ENCODE measurements at regions not wholly inside any gene's neighbourhood (a gene's known extent, or its start where the extent isn't known, plus 50 kb on each side); places are given as distances from the start of the nearest gene placed in this dataset.

DNA sequence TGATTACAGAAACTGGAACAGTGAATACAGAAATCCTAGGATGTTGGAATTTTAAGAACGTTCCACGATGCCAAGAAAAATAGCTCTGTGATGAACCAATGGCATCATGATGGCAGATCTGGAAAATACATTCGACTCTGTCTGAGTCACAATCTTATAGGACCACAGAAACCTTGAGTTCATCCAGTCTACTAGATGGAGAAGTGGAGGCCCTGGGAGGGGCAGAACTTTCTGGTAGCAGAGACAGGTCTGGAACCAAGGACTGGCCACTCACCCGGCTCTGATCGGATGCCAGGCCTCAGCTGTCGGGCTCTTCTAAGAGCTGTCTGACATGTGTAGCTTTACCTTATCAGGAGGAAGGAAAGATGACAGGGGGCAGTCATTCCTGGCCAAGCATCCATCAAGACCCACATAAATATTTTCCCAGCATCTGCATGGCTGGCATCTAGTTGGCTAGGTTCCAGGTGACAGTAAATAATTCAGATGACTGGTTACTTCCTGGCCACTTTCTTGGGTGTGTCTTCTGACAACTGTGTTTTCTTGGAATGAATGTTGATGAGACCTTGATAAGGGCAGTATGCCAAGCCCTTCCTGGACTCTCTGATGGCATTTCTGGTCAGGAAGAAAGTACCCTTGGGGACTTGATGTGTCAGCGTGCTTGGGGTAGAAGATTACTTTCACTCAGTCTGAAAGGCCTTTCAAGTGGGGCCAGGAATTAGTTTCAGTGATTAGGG, 72.6 kb upstream of the TRABD2B start:
- CTCF ChIA-PET, result no interaction called here
- Histone ChIP-seq H3K27me3 (replicated peaks in 1 of 4; ENCODE audit: control extremely low read depth in 1 of 4, control insufficient read depth in 3 of 4, insufficient read depth in 4 of 4, low read length in 3 of 4) (peaks cover 0 to 3% (median 0%) of the 10 kb centered on the region in 4 experiments), H3K4me3 (ENCODE audit: control extremely low read depth in 1 of 5, extremely low read depth in 1 of 5, insufficient read depth in 1 of 5, low read depth in 2 of 5, low read length in 4 of 5) (no peak overlapping the region), H3K4me2 (replicated peaks; ENCODE audit: low read depth, low read length, poor library complexity, severe bottlenecking) (no peak overlapping the region), H3K9ac (ENCODE audit: low read length) (no peak overlapping the region), H3K9me3 (ENCODE audit: control extremely low read depth in 1 of 3, control insufficient read depth in 2 of 3, insufficient read depth in 1 of 3, low read length in 2 of 3) (no peaks in the 10 kb centered on the region), H3K27ac (ENCODE audit: low read length in 2 of 2) (no peak overlapping the region), H4K20me1 (ENCODE audit: control insufficient read depth, insufficient read depth, low read length, poor library complexity, severe bottlenecking) (no peaks in the 10 kb centered on the region), H2AFZ (ENCODE audit: insufficient read depth, low read depth, low read length, poor library complexity, severe bottlenecking) (no peak overlapping the region), H3K79me2 (ENCODE audit: control insufficient read depth, insufficient read depth, low read length) (no peaks in the 10 kb centered on the region), H3K4me1 (ENCODE audit: control insufficient read depth in 2 of 2, insufficient read depth in 2 of 2, low read length in 2 of 2) (no peaks in the 10 kb centered on the region), H3K36me3 (replicated peaks in 1 of 2; ENCODE audit: control extremely low read depth in 1 of 2, control insufficient read depth in 1 of 2, extremely low read depth in 1 of 2, insufficient read depth in 2 of 2, low read length in 1 of 2) (no peaks in the 10 kb centered on the region)
- DNase-seq (no peak), ATAC-seq (ENCODE audit: low read depth) (no peak)
- intact Hi-C loops (cut with micrococcal nuclease), result no loop called here
- H3K9me3 Mint-ChIP-seq (ENCODE audit: insufficient read depth), result no peaks in the 10 kb centered on the region
- WGBS (ENCODE audit: insufficient coverage), result 85% methylated on average over 6 of the region's 7 CpGs
- TF ChIP-seq EZH2 (IDR thresholded peaks at IDR 0.05; ENCODE audit: borderline replicate concordance, insufficient read depth, low read depth, low read length, poor library complexity, severe bottlenecking), result no peak
- TF ChIP-seq, protein P1, sequence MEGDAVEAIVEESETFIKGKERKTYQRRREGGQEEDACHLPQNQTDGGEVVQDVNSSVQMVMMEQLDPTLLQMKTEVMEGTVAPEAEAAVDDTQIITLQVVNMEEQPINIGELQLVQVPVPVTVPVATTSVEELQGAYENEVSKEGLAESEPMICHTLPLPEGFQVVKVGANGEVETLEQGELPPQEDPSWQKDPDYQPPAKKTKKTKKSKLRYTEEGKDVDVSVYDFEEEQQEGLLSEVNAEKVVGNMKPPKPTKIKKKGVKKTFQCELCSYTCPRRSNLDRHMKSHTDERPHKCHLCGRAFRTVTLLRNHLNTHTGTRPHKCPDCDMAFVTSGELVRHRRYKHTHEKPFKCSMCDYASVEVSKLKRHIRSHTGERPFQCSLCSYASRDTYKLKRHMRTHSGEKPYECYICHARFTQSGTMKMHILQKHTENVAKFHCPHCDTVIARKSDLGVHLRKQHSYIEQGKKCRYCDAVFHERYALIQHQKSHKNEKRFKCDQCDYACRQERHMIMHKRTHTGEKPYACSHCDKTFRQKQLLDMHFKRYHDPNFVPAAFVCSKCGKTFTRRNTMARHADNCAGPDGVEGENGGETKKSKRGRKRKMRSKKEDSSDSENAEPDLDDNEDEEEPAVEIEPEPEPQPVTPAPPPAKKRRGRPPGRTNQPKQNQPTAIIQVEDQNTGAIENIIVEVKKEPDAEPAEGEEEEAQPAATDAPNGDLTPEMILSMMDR (IDR thresholded peaks at IDR 0.05), result no peak
- H3K27me3 Mint-ChIP-seq, result peaks cover 22% of the 10 kb centered on the region
- no peak overlapping the region for H3K27ac Mint-ChIP-seq
- POLR2A ChIA-PET, result no interaction called here
- no peak overlapping the region for H3K4me3 Mint-ChIP-seq
- no peaks in the 10 kb centered on the region for H3K4me1 Mint-ChIP-seq

DNA sequence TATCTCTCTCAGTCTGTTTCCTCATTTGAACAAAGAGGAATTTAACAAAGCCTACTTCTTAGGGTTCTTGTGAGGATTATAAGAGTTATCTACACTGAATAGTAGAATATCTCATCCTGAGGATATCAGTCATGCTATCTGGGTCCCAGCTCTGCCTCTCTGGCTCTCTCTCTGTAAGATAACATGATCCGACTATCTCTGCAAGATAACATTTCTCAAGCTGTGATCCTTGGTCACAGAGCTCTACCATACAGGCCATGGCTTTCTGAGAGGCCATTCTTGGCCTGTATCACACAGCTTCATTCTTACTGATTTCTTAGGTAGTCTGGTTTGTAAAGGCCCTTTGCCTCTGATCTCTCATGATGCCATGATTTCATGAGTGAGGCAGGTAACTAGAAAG, 71.0 kb upstream of the TRABD2B start:
- Mint-ChIP-seq H3K4me1 (no peaks in the 10 kb centered on the region), H3K27ac (no peak overlapping the region), H3K9me3 (ENCODE audit: insufficient read depth) (no peaks in the 10 kb centered on the region), H3K4me3 (no peak overlapping the region), H3K27me3 (peaks cover 16% of the 10 kb centered on the region)
- H3K4me2 ChIP-seq (replicated peaks; ENCODE audit: low read depth, low read length, poor library complexity, severe bottlenecking), result no peak overlapping the region
- H3K4me1 ChIP-seq (ENCODE audit: control insufficient read depth in 2 of 2, insufficient read depth in 2 of 2, low read length in 2 of 2), result no peaks in the 10 kb centered on the region
- no peak overlapping the region for H3K4me3 ChIP-seq (ENCODE audit: control extremely low read depth in 1 of 5, extremely low read depth in 1 of 5, insufficient read depth in 1 of 5, low read depth in 2 of 5, low read length in 4 of 5)
- CTCF ChIA-PET, result no interaction called here
- no CpG with 5 or more reads among the region's 1 CpG for WGBS (ENCODE audit: insufficient coverage)
- no peak for TF ChIP-seq EZH2 (IDR thresholded peaks at IDR 0.05; ENCODE audit: borderline replicate concordance, insufficient read depth, low read depth, low read length, poor library complexity, severe bottlenecking)
- TF ChIP-seq, protein P1 (IDR thresholded peaks at IDR 0.05), result no peak
- intact Hi-C loops (cut with micrococcal nuclease), result no loop called here
- H3K79me2 ChIP-seq (ENCODE audit: control insufficient read depth, insufficient read depth, low read length), result no peaks in the 10 kb centered on the region
- no peak overlapping the region for H3K27ac ChIP-seq (ENCODE audit: low read length in 2 of 2)
- H3K9me3 ChIP-seq (ENCODE audit: control extremely low read depth in 1 of 3, control insufficient read depth in 2 of 3, insufficient read depth in 1 of 3, low read length in 2 of 3), result no peaks in the 10 kb centered on the region
- H3K36me3 ChIP-seq (replicated peaks in 1 of 2; ENCODE audit: control extremely low read depth in 1 of 2, control insufficient read depth in 1 of 2, extremely low read depth in 1 of 2, insufficient read depth in 2 of 2, low read length in 1 of 2), result no peaks in the 10 kb centered on the region
- DNase-seq (no peak), ATAC-seq (ENCODE audit: low read depth) (no peak)
- POLR2A ChIA-PET, result no interaction called here
- H4K20me1 ChIP-seq (ENCODE audit: control insufficient read depth, insufficient read depth, low read length, poor library complexity, severe bottlenecking), result no peaks in the 10 kb centered on the region
- H3K9ac ChIP-seq (ENCODE audit: low read length), result no peak overlapping the region
- H3K27me3 ChIP-seq (replicated peaks in 1 of 4; ENCODE audit: control extremely low read depth in 1 of 4, control insufficient read depth in 3 of 4, insufficient read depth in 4 of 4, low read length in 3 of 4), result peaks cover 0 to 3% (median 0%) of the 10 kb centered on the region in 4 experiments
- H2AFZ ChIP-seq (ENCODE audit: insufficient read depth, low read depth, low read length, poor library complexity, severe bottlenecking), result no peak overlapping the region
